Kidney (tissue), 13 donors: ENCODE measurements at regions not wholly inside any gene's neighbourhood (a gene's known extent, or its start where the extent isn't known, plus 50 kb on each side); places are given as distances from the start of the nearest gene placed in this dataset.
A peak's percentile ranks its signal among the peaks of the same experiment; 100 is the strongest.

Source experiments
- DNase-seq, 5 donors: peaks; one replicate each; pipeline ENCODE4 v3.0.0-alpha.2; 2013 to 2020
- FAIRE-seq: peaks from 2 replicates; lab custom pipeline; 2012; peaks lifted over from hg19 to GRCh38; lab: Jason Lieb, UNC
- H3K27ac ChIP-seq, 2 donors: one replicate each; pipeline ENCODE4 v1.7.0; 2013; ENCODE audit warnings: low read depth in 2 of 2, low read length in 2 of 2, inconsistent platforms in 1 of 2
- H3K27me3 ChIP-seq: one replicate; pipeline ENCODE4 v1.7.1; 2013; ENCODE audit warnings: low read length, inconsistent platforms; ENCODE audit not compliant: control insufficient read depth, insufficient read depth
- H3K36me3 ChIP-seq, 3 donors: one replicate each; pipeline versions ENCODE4 v1.7.0 to v1.7.1; 2013; ENCODE audit warnings: low read length in 3 of 3, control low read depth in 1 of 3, inconsistent platforms in 1 of 3; ENCODE audit not compliant: insufficient read depth in 3 of 3, control insufficient read depth in 2 of 3
- H3K4me1 ChIP-seq, 3 donors: one replicate each; pipeline versions ENCODE4 v1.7.0 to v1.7.1; 2013; ENCODE audit warnings: low read length in 3 of 3, inconsistent platforms in 1 of 3, low read depth in 1 of 3; ENCODE audit not compliant: control insufficient read depth in 2 of 3, insufficient read depth in 2 of 3
- H3K4me3 ChIP-seq, 3 donors: one replicate each; pipeline versions ENCODE4 v1.7.0 to v1.8.1; 2013; ENCODE audit warnings: low read length in 3 of 3, control low read depth in 1 of 3, inconsistent platforms in 1 of 3
- H3K9ac ChIP-seq, 3 donors: one replicate each; pipeline versions ENCODE4 v1.7.0 to v1.7.1; 2013; ENCODE audit warnings: low read length in 3 of 3, control low read depth in 1 of 3, inconsistent platforms in 1 of 3
- H3K9me3 ChIP-seq, 3 donors: one replicate each; pipeline versions ENCODE4 v1.7.0 to v1.7.1; 2013; ENCODE audit warnings: low read length in 3 of 3, control low read depth in 1 of 3, inconsistent platforms in 1 of 3; ENCODE audit not compliant: control insufficient read depth in 2 of 3, insufficient read depth in 1 of 3
- intact Hi-C: fragments of 100-400 bp; cut with DNase I; formaldehyde crosslinking; loops from one replicate; pipeline ENCODE4 v1.11.1; 2022
- TF ChIP-seq, protein P1 (sequence below): IDR thresholded peaks from 3 replicates; pipeline ENCODE4 v1.5.1; 2012; ENCODE audit warnings: mild to moderate bottlenecking, moderate library complexity, borderline replicate concordance; ENCODE audit not compliant: insufficient read depth; ENCODE audit errors: extremely low read depth
- donor health status: control.
- donor health status: control.
- donor health status: control.
- donor health status: control.
- donor health status: control.
- donor health status: DM: yes; HTN: yes; CAD: no.
- donor health status: Normal renal cell carcinoma (clear cell type).

DNA sequence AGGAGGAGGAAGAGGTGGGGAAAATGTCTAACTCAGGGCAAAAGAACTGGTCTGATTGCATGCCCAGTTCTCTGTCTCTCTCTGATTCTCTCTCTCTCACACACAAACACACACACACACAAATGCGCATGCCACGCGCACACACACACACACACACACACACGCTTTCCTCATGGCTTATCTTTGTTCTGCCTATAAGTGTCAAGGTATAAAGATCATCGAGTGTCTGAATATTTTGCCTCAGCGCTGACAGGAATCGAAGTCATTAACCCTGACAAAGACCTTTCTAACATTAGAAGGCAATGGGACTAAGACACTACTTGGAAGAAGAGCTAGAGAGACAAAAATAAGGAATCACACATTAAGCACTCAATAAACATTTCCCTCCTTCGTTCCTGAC is 497.1 kb upstream of the KLHL29 start:
- DNase-seq: no peak
- no peaks in the 10 kb centered on the region for H3K27me3 ChIP-seq
- H3K9ac ChIP-seq: no peak overlapping the region
- no peak overlapping the region for H3K4me3 ChIP-seq
- H3K27ac ChIP-seq: no peak overlapping the region
- peaks cover 0 to 8% (median 0%) of the 10 kb centered on the region in 3 donors for H3K4me1 ChIP-seq
- H3K36me3 ChIP-seq: no peaks in the 10 kb centered on the region
- FAIRE-seq: no peak
- no peaks in the 10 kb centered on the region for H3K9me3 ChIP-seq
- intact Hi-C loops: no loop called here
- TF ChIP-seq, protein P1, sequence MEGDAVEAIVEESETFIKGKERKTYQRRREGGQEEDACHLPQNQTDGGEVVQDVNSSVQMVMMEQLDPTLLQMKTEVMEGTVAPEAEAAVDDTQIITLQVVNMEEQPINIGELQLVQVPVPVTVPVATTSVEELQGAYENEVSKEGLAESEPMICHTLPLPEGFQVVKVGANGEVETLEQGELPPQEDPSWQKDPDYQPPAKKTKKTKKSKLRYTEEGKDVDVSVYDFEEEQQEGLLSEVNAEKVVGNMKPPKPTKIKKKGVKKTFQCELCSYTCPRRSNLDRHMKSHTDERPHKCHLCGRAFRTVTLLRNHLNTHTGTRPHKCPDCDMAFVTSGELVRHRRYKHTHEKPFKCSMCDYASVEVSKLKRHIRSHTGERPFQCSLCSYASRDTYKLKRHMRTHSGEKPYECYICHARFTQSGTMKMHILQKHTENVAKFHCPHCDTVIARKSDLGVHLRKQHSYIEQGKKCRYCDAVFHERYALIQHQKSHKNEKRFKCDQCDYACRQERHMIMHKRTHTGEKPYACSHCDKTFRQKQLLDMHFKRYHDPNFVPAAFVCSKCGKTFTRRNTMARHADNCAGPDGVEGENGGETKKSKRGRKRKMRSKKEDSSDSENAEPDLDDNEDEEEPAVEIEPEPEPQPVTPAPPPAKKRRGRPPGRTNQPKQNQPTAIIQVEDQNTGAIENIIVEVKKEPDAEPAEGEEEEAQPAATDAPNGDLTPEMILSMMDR: no peak

- no peak for DNase-seq
- H3K27me3 ChIP-seq: no peaks in the 10 kb centered on the region
- no peak overlapping the region for H3K27ac ChIP-seq
- H3K36me3 ChIP-seq: no peaks in the 10 kb centered on the region
- FAIRE-seq: no peak
- no peaks in the 10 kb centered on the region for H3K9me3 ChIP-seq
- H3K4me3 ChIP-seq: no peak overlapping the region
- intact Hi-C loops: no loop called here
- TF ChIP-seq, protein P1: no peak
- H3K9ac ChIP-seq: no peak overlapping the region
- H3K4me1 ChIP-seq: peaks cover 0 to 8% (median 3%) of the 10 kb centered on the region in 3 donors
These were observed 494.8 kb upstream of the KLHL29 start for GRCh38 chr2:22890132-22890531.

GRCh38 chr2:22893761-22894517 is 491.0 kb upstream of the KLHL29 start:
- TF ChIP-seq, protein P1: no peak
- Histone ChIP-seq H3K27me3 (no peaks in the 10 kb centered on the region), H3K27ac (no peak overlapping the region), H3K9me3 (no peaks in the 10 kb centered on the region), H3K4me3 (no peak overlapping the region), H3K9ac (no peak overlapping the region), H3K36me3 (no peaks in the 10 kb centered on the region), H3K4me1 (peaks cover 0 to 3% (median 0%) of the 10 kb centered on the region in 3 donors)
- intact Hi-C loops: no loop called here
- FAIRE-seq (no peak), DNase-seq (peak in 2 of 5 donors; percentile 7 to 12)
